ENCODE measurements at regions not wholly inside any gene's neighbourhood (a gene's known extent, or its start where the extent isn't known, plus 50 kb on each side); places are given as distances from the start of the nearest gene placed in this dataset.

DNA sequence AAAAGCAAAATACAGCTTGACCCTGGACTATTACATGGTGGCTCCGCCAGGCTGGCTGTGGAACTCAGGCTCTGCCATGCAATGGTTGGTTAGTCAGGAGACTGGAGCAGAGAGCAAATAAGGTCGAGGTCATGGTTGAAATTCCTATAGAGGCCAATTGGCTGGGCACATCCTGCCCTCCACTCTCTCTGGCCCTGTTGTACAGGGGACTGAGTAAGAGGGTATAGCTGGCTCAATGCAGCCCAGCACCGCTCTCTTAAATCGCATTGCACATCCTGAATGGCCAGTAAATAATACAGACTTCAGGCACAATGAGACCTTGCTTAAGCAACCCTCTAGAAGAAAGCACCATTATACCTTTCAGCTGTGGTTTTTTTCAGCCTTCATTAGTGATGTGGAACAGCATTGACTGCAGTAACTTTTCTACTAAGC lies 59.3 kb upstream of the PPP2R5A start:
- TF ChIP-seq CTCF (IDR thresholded peaks at IDR 0.05), result no peak

GRCh38 chr1:212226467-212226866 lies 58.7 kb upstream of the PPP2R5A start:
- H3K27ac ChIP-seq, result no peak overlapping the region
- TF ChIP-seq POLR2A (IDR thresholded peaks at IDR 0.05) (no peak), CTCF (IDR thresholded peaks at IDR 0.05) (no peak)
- no peak for DNase-seq
- H3K4me1 ChIP-seq, result no peaks in the 10 kb centered on the region
- no peaks in the 10 kb centered on the region for H3K36me3 ChIP-seq
- H3K27me3 ChIP-seq, result no peaks in the 10 kb centered on the region
- H3K4me3 ChIP-seq, result no peak overlapping the region
- no peaks in the 10 kb centered on the region for H3K9me3 ChIP-seq

More for the DNA sequence above, 59.3 kb upstream of the PPP2R5A start:
- DNase-seq, result no peak
- H3K9me3 ChIP-seq, result no peaks in the 10 kb centered on the region
- no peaks in the 10 kb centered on the region for H3K27me3 ChIP-seq
- H3K36me3 ChIP-seq, result no peaks in the 10 kb centered on the region
- no peaks in the 10 kb centered on the region for H3K4me1 ChIP-seq
- H3K4me3 ChIP-seq, result no peak overlapping the region
- H3K27ac ChIP-seq, result no peak overlapping the region

GRCh38 chr1:212228076-212228475 lies 57.1 kb upstream of the PPP2R5A start:
- H3K27ac ChIP-seq, result no peak overlapping the region
- DNase-seq, result no peak
- no peaks in the 10 kb centered on the region for H3K4me1 ChIP-seq
- no peaks in the 10 kb centered on the region for H3K9me3 ChIP-seq
- H3K4me3 ChIP-seq, result no peak overlapping the region
- no peaks in the 10 kb centered on the region for H3K27me3 ChIP-seq
- TF ChIP-seq CTCF (IDR thresholded peaks at IDR 0.05) (no peak), POLR2A (IDR thresholded peaks at IDR 0.05) (no peak)
- H3K36me3 ChIP-seq, result no peaks in the 10 kb centered on the region

GRCh38 chr1:212228591-212229119 lies 56.6 kb upstream of the PPP2R5A start:
- TF ChIP-seq POLR2A (IDR thresholded peaks at IDR 0.05) (peak in 1 of 2 donors; percentile 10), CTCF (IDR thresholded peaks at IDR 0.05) (no peak)
- H3K27ac ChIP-seq, result peak overlapping the region in 1 of 4 donors; percentile 23
- DNase-seq, result peak in 1 of 3 donors; percentile 62
- no peaks in the 10 kb centered on the region for H3K36me3 ChIP-seq
- no peaks in the 10 kb centered on the region for H3K4me1 ChIP-seq
- H3K27me3 ChIP-seq, result no peaks in the 10 kb centered on the region
- H3K4me3 ChIP-seq, result no peak overlapping the region
- no peaks in the 10 kb centered on the region for H3K9me3 ChIP-seq

GRCh38 chr1:212229654-212230053 lies 55.6 kb upstream of the PPP2R5A start:
- Histone ChIP-seq H3K4me1 (peaks cover 0 to under 1% (median 0%) of the 10 kb centered on the region in 4 donors), H3K27ac (no peak overlapping the region), H3K4me3 (no peak overlapping the region), H3K36me3 (no peaks in the 10 kb centered on the region), H3K9me3 (no peaks in the 10 kb centered on the region), H3K27me3 (no peaks in the 10 kb centered on the region)
- DNase-seq, result no peak
- TF ChIP-seq CTCF (IDR thresholded peaks at IDR 0.05), result no peak
- no peak for TF ChIP-seq POLR2A (IDR thresholded peaks at IDR 0.05)

- TF ChIP-seq CTCF (IDR thresholded peaks at IDR 0.05) (no peak), POLR2A (IDR thresholded peaks at IDR 0.05) (no peak)
- no peak for DNase-seq
- Histone ChIP-seq H3K27ac (no peak overlapping the region), H3K36me3 (no peaks in the 10 kb centered on the region), H3K9me3 (no peaks in the 10 kb centered on the region), H3K4me3 (no peak overlapping the region), H3K4me1 (peaks cover 0 to 6% (median 0%) of the 10 kb centered on the region in 4 donors), H3K27me3 (no peaks in the 10 kb centered on the region)
These were observed 54.9 kb upstream of the PPP2R5A start for GRCh38 chr1:212230329-212230728.

Measured in Peyer's patch (tissue), 4 donors.